Fibroblast of villous mesenchyme (primary cell): ENCODE measurements at regions not wholly inside any gene's neighbourhood (a gene's known extent, or its start where the extent isn't known, plus 50 kb on each side); places are given as distances from the start of the nearest gene placed in this dataset.

Experiments used
- DNase-seq: peaks from one replicate; pipeline ENCODE4 v3.0.0-alpha.2; 2010; ENCODE audit warnings: low read depth
- H3K4me3 ChIP-seq: 2 replicates; pipeline ENCODE4 v1.5.1; 2011; ENCODE audit warnings: low read depth, mild to moderate bottlenecking, low read length
- TF ChIP-seq, protein P1 (sequence below): IDR thresholded peaks from 2 replicates; pipeline ENCODE4 v1.5.1; 2012; ENCODE audit warnings: low read depth, mild to moderate bottlenecking, low read length; ENCODE audit not compliant: insufficient read depth

DNA sequence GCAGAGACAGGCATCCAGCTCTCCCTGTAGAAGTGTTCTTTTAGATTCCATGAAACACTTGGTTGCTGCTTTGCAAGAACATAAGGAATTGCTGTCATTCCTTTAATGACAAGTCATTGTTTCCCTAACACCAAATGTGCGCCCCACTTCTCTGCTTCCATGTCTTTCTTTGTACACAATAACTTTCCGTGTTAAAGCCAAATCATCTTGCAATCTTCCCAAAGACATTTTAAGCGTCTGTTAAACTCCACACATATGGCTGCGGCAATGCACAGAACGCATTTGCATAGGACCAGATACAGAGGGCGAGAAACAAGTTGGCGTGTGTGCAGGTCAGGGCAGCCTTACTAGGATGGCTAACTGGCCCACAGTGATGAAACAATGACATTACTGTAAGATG lies 399.3 kb upstream of the PRKCQ start:
- no peak for DNase-seq
- no peak overlapping the region for H3K4me3 ChIP-seq
- TF ChIP-seq, protein P1, sequence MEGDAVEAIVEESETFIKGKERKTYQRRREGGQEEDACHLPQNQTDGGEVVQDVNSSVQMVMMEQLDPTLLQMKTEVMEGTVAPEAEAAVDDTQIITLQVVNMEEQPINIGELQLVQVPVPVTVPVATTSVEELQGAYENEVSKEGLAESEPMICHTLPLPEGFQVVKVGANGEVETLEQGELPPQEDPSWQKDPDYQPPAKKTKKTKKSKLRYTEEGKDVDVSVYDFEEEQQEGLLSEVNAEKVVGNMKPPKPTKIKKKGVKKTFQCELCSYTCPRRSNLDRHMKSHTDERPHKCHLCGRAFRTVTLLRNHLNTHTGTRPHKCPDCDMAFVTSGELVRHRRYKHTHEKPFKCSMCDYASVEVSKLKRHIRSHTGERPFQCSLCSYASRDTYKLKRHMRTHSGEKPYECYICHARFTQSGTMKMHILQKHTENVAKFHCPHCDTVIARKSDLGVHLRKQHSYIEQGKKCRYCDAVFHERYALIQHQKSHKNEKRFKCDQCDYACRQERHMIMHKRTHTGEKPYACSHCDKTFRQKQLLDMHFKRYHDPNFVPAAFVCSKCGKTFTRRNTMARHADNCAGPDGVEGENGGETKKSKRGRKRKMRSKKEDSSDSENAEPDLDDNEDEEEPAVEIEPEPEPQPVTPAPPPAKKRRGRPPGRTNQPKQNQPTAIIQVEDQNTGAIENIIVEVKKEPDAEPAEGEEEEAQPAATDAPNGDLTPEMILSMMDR: no peak

DNA sequence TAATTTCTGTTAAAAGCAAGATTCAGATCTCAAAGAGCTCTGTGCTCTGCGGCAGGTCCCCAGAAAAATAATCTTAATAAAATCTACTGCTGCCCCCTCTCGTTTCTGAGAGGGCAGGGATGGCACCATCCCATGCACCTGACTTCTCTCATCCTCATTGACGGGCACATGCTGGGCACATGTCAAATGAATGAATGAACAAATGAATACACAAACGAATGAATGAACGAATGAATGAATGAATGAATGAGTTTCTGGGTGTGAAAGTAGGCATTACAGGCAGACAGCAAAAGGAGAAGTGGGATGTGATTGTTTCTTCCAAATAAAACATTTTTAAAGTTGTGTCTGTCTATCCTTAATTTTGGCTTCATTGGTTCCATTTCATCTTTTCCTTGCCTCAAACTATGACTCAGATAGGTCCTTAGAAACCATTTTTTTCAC lies 398.1 kb upstream of the PRKCQ start:
- TF ChIP-seq, protein P1: no peak
- no peak overlapping the region for H3K4me3 ChIP-seq
- no peak for DNase-seq

DNA sequence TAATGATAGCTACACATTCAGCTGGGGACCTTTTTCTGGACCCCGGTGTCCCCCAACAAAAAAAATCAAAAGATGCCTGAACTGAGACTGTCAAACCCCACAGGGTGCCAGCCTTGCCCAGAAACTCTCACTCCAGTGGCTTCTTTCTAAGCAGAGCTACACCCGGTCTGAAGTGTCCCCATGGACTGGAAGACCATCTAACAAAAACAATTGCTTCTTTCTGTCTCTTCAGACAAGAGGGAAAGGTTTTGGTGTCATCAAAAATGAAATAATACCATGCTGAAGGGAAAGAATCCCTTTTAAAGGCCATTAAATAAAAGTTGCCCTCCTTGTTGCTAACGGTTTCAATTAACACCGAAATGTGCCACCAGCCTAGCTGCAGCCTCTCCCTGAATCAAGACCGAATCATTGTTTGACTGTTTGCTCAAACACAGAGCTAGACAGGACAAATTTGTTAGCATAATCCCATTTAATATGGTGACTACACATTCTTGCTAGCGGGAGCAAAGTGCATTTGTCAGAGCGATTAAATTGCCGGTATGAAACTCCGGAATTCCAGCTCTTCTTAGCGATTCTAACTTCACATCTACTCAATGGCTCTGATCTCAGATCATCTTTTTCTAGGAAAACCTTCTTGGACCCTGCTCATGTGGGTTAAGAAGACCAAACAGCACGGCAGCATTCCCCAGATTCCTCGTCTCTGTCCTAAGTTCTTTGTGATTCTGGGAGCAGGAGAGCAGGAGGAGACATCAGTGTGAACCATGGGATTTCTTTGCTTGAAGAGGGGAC lies 397.5 kb upstream of the PRKCQ start:
- DNase-seq: no peak
- TF ChIP-seq, protein P1: no peak
- H3K4me3 ChIP-seq: no peak overlapping the region

DNA sequence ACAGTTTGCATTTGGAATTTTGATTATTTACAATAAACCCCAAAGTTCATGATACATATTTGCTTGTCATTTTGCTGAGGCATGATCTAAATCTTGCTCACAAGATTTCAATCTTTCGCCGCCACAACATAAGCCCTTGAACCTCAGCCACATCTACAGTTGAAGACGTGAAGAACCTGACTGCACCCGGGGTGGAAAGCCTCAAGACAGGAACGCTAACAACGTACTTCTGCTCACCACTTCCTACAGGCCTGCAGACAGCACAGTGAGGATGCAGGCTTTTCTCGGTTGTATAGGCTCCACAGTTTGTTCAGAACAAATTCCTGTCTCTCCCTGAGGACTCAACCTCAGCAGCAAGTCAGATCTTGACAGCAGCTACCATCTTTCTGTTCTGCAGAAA lies 393.8 kb upstream of the PRKCQ start:
- DNase-seq: no peak
- H3K4me3 ChIP-seq: no peak overlapping the region
- TF ChIP-seq, protein P1: no peak

DNA sequence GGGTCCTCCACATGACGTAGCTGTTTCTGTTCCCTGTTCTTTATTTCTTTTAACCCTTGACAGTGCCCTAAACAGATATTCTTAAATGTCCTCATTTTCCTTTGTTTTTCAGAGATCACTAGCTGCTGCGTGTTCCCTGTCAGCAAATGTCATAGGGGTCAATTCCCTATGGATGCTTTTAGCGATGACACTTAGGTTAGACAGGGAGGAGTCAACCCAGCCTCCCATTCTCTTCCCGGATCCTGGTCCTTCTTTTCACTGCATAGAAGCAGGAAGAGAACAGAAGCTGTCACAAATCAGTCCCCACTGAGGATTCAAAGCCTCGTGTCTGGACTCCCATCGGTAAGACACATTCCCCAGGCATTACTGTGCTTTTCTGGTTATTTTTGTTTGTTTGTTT lies 392.1 kb upstream of the PRKCQ start:
- TF ChIP-seq, protein P1: no peak
- no peak overlapping the region for H3K4me3 ChIP-seq
- DNase-seq: no peak

DNA sequence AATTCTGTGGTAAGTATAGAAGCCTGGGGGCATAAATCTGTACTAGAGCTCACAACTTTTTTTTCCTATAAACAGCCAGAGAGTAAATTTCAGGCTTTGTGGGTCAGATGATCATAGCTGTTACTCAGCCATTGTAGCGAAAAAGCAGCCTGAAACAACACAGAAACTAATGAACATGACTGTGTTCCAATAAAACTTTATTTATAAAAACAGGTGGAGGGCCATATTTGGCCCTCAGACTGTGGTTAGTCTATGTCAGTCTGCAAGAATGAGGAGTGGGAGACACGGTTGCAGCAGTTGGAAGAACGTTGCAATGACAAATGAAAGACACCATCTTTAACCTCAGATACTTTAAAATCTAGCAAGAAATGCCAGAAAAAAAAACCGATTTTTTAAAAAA lies 389.6 kb upstream of the PRKCQ start:
- TF ChIP-seq, protein P1: no peak
- no peak for DNase-seq
- H3K4me3 ChIP-seq: no peak overlapping the region

DNA sequence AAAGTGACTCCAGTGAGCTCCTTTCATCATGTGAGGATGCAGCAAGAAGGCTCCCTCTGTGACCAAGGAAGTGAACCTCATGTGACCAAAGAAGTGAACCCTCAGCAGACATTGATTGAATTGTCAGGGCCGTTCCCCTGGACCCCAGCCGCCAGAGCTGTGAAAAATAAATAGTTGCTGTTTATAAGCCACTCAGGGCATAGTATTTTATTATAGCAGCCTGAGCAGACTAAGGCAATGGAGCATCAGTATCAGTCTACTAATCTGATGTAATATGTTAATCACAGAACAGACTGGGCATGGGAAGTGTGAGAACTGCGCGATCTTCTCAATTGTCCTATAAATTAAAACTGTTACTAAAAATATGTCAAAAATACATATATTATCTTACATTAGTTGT lies 384.5 kb upstream of the PRKCQ start:
- TF ChIP-seq, protein P1: no peak
- DNase-seq: no peak
- no peak overlapping the region for H3K4me3 ChIP-seq
